GM06990 (cell line): ENCODE measurements at regions not wholly inside any gene's neighbourhood (a gene's known extent, or its start where the extent isn't known, plus 50 kb on each side); places are given as distances from the start of the nearest gene placed in this dataset.
"Not testable (repeated sequence)": the region's sequence is repeated elsewhere in the genome, so short reads cannot be mapped to it uniquely, and the experiment has no call there.

Source experiments
- DNase-seq: peaks from one replicate; pipeline ENCODE4 v3.0.0-alpha.2; 2011; ENCODE audit not compliant: insufficient read length; ENCODE audit errors: extremely low read depth
- H3K27me3 ChIP-seq: replicated peaks from 2 replicates; pipeline ENCODE4 v1.6.0; 2011; ENCODE audit warnings: low read length; ENCODE audit not compliant: control insufficient read depth, insufficient read depth
- H3K36me3 ChIP-seq: 2 replicates; pipeline ENCODE4 v1.5.1; 2011; ENCODE audit warnings: low read length; ENCODE audit not compliant: control insufficient read depth, insufficient read depth
- H3K4me3 ChIP-seq: replicated peaks from 2 replicates; pipeline ENCODE4 v1.5.1; 2011; ENCODE audit warnings: low read depth, mild to moderate bottlenecking, control low read depth, low read length
- TF ChIP-seq, protein P1 (sequence below): IDR thresholded peaks from 2 replicates; pipeline ENCODE4 v1.5.1; 2011; ENCODE audit warnings: low read length, control low read depth, mild to moderate bottlenecking, inconsistent platforms; ENCODE audit not compliant: insufficient read depth, poor library complexity, severe bottlenecking

- Histone ChIP-seq H3K4me3 (no peak overlapping the region), H3K36me3 (no peaks in the 10 kb centered on the region), H3K27me3 (no peaks in the 10 kb centered on the region)
- TF ChIP-seq, protein P1, sequence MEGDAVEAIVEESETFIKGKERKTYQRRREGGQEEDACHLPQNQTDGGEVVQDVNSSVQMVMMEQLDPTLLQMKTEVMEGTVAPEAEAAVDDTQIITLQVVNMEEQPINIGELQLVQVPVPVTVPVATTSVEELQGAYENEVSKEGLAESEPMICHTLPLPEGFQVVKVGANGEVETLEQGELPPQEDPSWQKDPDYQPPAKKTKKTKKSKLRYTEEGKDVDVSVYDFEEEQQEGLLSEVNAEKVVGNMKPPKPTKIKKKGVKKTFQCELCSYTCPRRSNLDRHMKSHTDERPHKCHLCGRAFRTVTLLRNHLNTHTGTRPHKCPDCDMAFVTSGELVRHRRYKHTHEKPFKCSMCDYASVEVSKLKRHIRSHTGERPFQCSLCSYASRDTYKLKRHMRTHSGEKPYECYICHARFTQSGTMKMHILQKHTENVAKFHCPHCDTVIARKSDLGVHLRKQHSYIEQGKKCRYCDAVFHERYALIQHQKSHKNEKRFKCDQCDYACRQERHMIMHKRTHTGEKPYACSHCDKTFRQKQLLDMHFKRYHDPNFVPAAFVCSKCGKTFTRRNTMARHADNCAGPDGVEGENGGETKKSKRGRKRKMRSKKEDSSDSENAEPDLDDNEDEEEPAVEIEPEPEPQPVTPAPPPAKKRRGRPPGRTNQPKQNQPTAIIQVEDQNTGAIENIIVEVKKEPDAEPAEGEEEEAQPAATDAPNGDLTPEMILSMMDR = no peak
- no peak for DNase-seq
These were observed 430.6 kb upstream of the RAB6C start for GRCh38 chr2:129548880-129549279.

GRCh38 chr2:129550536-129550935 is 428.9 kb upstream of the RAB6C start:
- DNase-seq = no peak
- Histone ChIP-seq H3K27me3 (no peaks in the 10 kb centered on the region), H3K4me3 (no peak overlapping the region), H3K36me3 (no peaks in the 10 kb centered on the region)
- TF ChIP-seq, protein P1 = no peak

GRCh38 chr2:129554373-129554772 is 425.1 kb upstream of the RAB6C start:
- Histone ChIP-seq H3K36me3 (no peaks in the 10 kb centered on the region), H3K27me3 (no peaks in the 10 kb centered on the region), H3K4me3 (no peak overlapping the region)
- TF ChIP-seq, protein P1 = no peak
- DNase-seq = no peak

DNA sequence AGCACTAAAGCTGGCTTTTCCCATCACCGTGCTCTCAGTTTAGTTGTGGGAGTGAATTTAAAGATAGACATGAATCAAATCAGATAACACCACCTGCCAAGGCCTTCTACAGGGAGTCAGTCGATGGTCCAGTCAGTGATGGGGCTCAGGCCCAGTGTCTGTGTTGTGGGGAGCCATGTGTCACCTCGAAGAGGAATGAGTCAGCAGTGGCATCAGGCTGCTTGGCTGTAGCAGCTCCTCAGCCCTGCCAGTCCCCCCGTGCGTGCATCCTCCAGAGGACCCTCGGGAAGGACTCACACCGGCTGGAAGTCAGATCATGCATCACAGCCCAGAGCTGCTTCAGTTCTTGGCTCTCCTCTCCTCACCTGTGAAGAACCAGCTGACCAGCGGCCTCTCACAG is 420.4 kb upstream of the RAB6C start:
- Histone ChIP-seq H3K36me3 (no peaks in the 10 kb centered on the region), H3K27me3 (no peaks in the 10 kb centered on the region)
- DNase-seq = no peak

DNA sequence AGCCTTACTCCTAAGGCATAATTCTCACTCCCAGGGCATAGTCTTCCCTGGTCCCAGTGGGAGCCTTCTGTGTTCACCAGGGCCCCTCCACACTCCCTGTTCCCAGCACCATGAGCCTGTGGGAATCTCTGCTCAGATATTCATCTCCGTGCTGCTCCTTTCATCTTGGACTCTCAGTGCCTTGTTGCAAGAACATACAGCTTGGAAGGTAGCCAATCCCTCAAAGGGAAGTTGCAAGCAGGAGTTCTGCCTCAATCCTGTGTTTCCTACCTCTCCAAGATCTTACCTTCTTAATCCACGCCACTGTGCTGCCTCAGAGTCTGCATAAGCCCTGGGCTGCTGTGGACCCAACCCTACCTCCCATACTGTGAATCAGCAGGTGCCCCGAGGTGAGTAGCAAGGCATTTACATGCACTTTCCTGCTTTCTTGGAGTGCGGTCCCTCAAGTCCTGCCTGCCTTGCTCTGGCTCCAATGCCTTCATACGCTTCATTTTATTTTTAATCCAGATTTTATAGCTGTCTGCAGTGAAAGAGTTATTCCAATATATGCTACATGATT is 413.8 kb upstream of the RAB6C start:
- Histone ChIP-seq H3K27me3 (no peaks in the 10 kb centered on the region), H3K36me3 (no peaks in the 10 kb centered on the region), H3K4me3 (no peak overlapping the region)
- TF ChIP-seq, protein P1 = no peak
- DNase-seq = no peak

More for the DNA sequence above, 420.4 kb upstream of the RAB6C start:
- TF ChIP-seq, protein P1 = no peak
- no peak overlapping the region for H3K4me3 ChIP-seq

DNA sequence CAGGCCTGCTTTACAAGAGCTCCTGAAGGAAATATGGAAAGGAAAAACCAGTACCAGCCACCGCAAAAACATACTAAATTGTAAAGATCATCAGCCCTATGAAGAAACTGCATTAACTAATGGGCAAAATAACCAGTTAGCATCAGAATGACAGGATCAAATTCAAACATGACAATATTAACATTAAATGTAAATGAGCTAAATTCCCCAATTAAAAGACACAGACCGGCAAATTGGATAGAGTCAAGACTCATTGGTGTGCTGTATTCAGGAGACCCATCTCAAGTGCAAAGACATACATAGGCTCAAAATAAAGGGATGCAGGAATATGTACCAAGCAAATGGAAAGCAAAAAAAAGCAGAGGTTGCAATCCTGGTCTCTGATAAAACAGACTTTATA is 408.7 kb upstream of the RAB6C start:
- H3K27me3 ChIP-seq, H3K36me3 ChIP-seq, DNase-seq, H3K4me3 ChIP-seq: not testable (repeated sequence)
